Mesendoderm (in vitro differentiated cells): ENCODE measurements at regions not wholly inside any gene's neighbourhood (a gene's known extent, or its start where the extent isn't known, plus 50 kb on each side); places are given as distances from the start of the nearest gene placed in this dataset.
A peak's percentile ranks its signal among the peaks of the same experiment; 100 is the strongest.

ENCODE experiments used
- DNase-seq: peaks from one replicate; pipeline ENCODE4 v3.0.0; 2013
- H2AK5ac ChIP-seq: 2 replicates; pipeline ENCODE4 v1.6.1; 2013; ENCODE audit warnings: low read length, inconsistent platforms
- H2BK120ac ChIP-seq: 2 replicates; pipeline ENCODE4 v1.6.1; 2013; ENCODE audit warnings: low read depth, mild to moderate bottlenecking, low read length, moderate library complexity, mixed read lengths
- H2BK15ac ChIP-seq: replicated peaks from 2 replicates; pipeline ENCODE4 v1.6.1; 2013; ENCODE audit warnings: low read depth, mild to moderate bottlenecking, moderate library complexity
- H2BK5ac ChIP-seq: 2 replicates; pipeline ENCODE4 v1.6.1; 2013; ENCODE audit warnings: low read length, inconsistent platforms
- H3K18ac ChIP-seq: 2 replicates; pipeline ENCODE4 v1.6.1; 2013; ENCODE audit warnings: mild to moderate bottlenecking, low read length, mixed read lengths
- H3K23ac ChIP-seq: one replicate; pipeline ENCODE4 v1.6.1; 2013; ENCODE audit warnings: low read length
- H3K27ac ChIP-seq: 2 replicates; pipeline ENCODE4 v1.5.1; 2013; ENCODE audit warnings: low read depth, mild to moderate bottlenecking, inconsistent platforms, low read length, moderate library complexity
- H3K27me3 ChIP-seq: 2 replicates; pipeline ENCODE4 v1.6.1; 2013; ENCODE audit warnings: low read length, control low read depth, mild to moderate bottlenecking, inconsistent platforms; ENCODE audit not compliant: insufficient read depth, poor library complexity
- H3K36me3 ChIP-seq: 2 replicates; pipeline ENCODE4 v1.6.1; 2013; ENCODE audit warnings: low read length, inconsistent platforms; ENCODE audit not compliant: control insufficient read depth, insufficient read depth
- H3K4ac ChIP-seq: one replicate; pipeline ENCODE4 v1.6.1; 2013; ENCODE audit warnings: low read depth, mild to moderate bottlenecking, low read length, moderate library complexity
- H3K4me1 ChIP-seq: 2 replicates; pipeline ENCODE4 v1.6.1; 2013; ENCODE audit warnings: low read depth, low read length, inconsistent platforms; ENCODE audit not compliant: control insufficient read depth
- H3K4me2 ChIP-seq: 2 replicates; pipeline ENCODE4 v1.6.1; 2013; ENCODE audit warnings: low read length
- H3K4me3 ChIP-seq: 2 replicates; pipeline ENCODE4 v1.5.1; 2013; ENCODE audit warnings: mild to moderate bottlenecking, low read length
- H3K56ac ChIP-seq: one replicate; pipeline ENCODE4 v1.6.1; 2013; ENCODE audit warnings: low read length
- H3K79me1 ChIP-seq: 2 replicates; pipeline ENCODE4 v1.6.1; 2013; ENCODE audit warnings: low read length, inconsistent platforms
- H3K79me2 ChIP-seq: 2 replicates; pipeline ENCODE4 v1.6.1; 2013; ENCODE audit warnings: mild to moderate bottlenecking, low read length; ENCODE audit not compliant: control insufficient read depth, insufficient read depth
- H3K9ac ChIP-seq: 2 replicates; pipeline ENCODE4 v1.6.1; 2013; ENCODE audit warnings: low read length, inconsistent platforms
- H4K5ac ChIP-seq: one replicate; pipeline ENCODE4 v1.6.1; 2013; ENCODE audit warnings: low read length
- H4K8ac ChIP-seq: one replicate; pipeline ENCODE4 v1.6.1; 2013; ENCODE audit warnings: low read depth, mild to moderate bottlenecking, control low read depth, low read length, moderate library complexity
- WGBS: extraction: QIAGEN DNeasy Blood & Tissue Kit; methylation state at CpG from one replicate; pipeline ENCODE4 v1.1.7; 2013; ENCODE audit warnings: low lambda C conversion rate, missing lambda C conversion rate; ENCODE audit not compliant: insufficient coverage; ENCODE audit errors: extremely low coverage; 5-methylcytosine and 5-hydroxymethylcytosine counted together

- Histone ChIP-seq H3K4me2 (no peak overlapping the region), H2BK5ac (no peak overlapping the region), H2BK120ac (no peak overlapping the region), H2AK5ac (no peak overlapping the region), H4K8ac (no peak overlapping the region), H3K56ac (no peak overlapping the region), H3K27ac (no peak overlapping the region), H3K79me1 (no peaks in the 10 kb centered on the region), H3K36me3 (no peaks in the 10 kb centered on the region), H4K5ac (no peak overlapping the region), H3K27me3 (no peaks in the 10 kb centered on the region), H3K4ac (no peak overlapping the region), H3K4me3 (no peak overlapping the region), H3K23ac (no peak overlapping the region), H3K9ac (no peak overlapping the region), H2BK15ac (no peak overlapping the region), H3K79me2 (no peaks in the 10 kb centered on the region), H3K4me1 (no peaks in the 10 kb centered on the region), H3K18ac (no peak overlapping the region)
- no peak for DNase-seq
- WGBS: no CpG with 5 or more reads among the region's 3 CpGs
Observed at GRCh38 chr20:7080472-7080871, 313.0 kb downstream of the BMP2 start.

DNA sequence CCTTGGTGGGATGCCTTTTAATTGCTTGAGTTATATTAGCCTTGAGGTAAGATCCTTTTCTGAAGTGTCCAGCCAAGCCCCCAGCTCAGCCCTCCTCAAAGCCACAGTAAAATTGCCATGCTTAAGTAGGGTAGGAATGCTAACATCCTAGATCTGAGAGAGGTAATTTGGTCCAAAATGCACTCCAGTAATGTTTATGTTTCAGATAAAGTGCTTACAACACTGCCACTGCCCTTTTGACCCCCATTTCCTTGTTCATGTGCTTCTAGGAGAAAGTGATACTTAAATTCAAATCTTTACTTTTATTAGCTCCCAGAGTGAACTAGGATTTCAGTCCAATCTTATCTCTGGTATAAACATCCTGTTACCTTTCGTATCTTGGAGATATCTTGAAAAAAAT lies 318.0 kb downstream of the BMP2 start:
- Histone ChIP-seq H3K18ac (no peak overlapping the region), H3K4ac (no peak overlapping the region), H3K79me1 (no peaks in the 10 kb centered on the region), H3K27ac (no peak overlapping the region), H3K4me1 (no peaks in the 10 kb centered on the region), H2BK5ac (no peak overlapping the region), H3K36me3 (no peaks in the 10 kb centered on the region), H3K56ac (no peak overlapping the region), H4K5ac (no peak overlapping the region), H3K4me2 (no peak overlapping the region), H2BK15ac (no peak overlapping the region), H3K27me3 (no peaks in the 10 kb centered on the region), H3K23ac (no peak overlapping the region), H4K8ac (no peak overlapping the region), H2AK5ac (no peak overlapping the region), H3K4me3 (no peak overlapping the region), H3K9ac (no peak overlapping the region), H2BK120ac (no peak overlapping the region), H3K79me2 (no peaks in the 10 kb centered on the region)
- DNase-seq: no peak
- WGBS: no CpG with 5 or more reads among the region's 1 CpG

DNA sequence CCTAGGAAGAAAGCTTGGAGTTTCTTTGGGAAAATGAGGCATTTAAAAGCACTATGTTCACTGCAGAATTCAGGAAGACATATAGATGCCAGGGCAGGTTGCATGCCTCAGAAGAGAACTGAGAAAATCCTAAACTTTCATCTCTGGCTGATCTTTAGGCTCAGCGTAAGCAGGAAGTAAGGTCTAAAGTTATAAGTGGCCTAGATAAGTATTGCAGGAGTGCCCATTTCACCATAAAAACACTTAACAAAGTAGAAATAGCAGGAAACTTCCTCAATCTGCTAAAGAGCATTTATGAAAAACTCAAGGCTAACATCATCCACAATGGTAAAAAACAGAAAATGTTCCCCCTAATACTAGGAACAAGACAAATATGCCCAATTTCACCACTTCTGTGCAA lies 320.3 kb downstream of the BMP2 start:
- no CpG with 5 or more reads among the region's 1 CpG for WGBS
- H3K4ac ChIP-seq: no peak overlapping the region

GRCh38 chr20:7090001-7090400 lies 322.5 kb downstream of the BMP2 start:
- no peak for DNase-seq
- H2BK15ac ChIP-seq: no peak overlapping the region
- no peaks in the 10 kb centered on the region for H3K27me3 ChIP-seq
- H4K8ac ChIP-seq: no peak overlapping the region
- H3K79me2 ChIP-seq: no peaks in the 10 kb centered on the region
- H3K27ac ChIP-seq: no peak overlapping the region
- no peaks in the 10 kb centered on the region for H3K4me1 ChIP-seq
- no peak overlapping the region for H3K4me2 ChIP-seq
- no peak overlapping the region for H4K5ac ChIP-seq
- H2BK5ac ChIP-seq: no peak overlapping the region
- H3K4ac ChIP-seq: no peak overlapping the region
- H3K4me3 ChIP-seq: no peak overlapping the region
- H3K36me3 ChIP-seq: no peaks in the 10 kb centered on the region
- no peaks in the 10 kb centered on the region for H3K79me1 ChIP-seq
- no peak overlapping the region for H2AK5ac ChIP-seq
- no peak overlapping the region for H3K56ac ChIP-seq
- H3K9ac ChIP-seq: no peak overlapping the region
- no peak overlapping the region for H3K18ac ChIP-seq
- H3K23ac ChIP-seq: no peak overlapping the region
- H2BK120ac ChIP-seq: no peak overlapping the region

More for the DNA sequence above, 320.3 kb downstream of the BMP2 start:
- Histone ChIP-seq H3K4me3 (no peak overlapping the region), H2BK5ac (no peak overlapping the region), H3K4me2 (no peak overlapping the region), H3K9ac (no peak overlapping the region), H3K79me1 (no peaks in the 10 kb centered on the region), H3K18ac (no peak overlapping the region), H3K4me1 (no peaks in the 10 kb centered on the region), H2BK120ac (no peak overlapping the region), H3K36me3 (no peaks in the 10 kb centered on the region), H2AK5ac (no peak overlapping the region), H2BK15ac (no peak overlapping the region), H4K5ac (no peak overlapping the region), H3K27ac (no peak overlapping the region), H3K23ac (no peak overlapping the region), H3K27me3 (no peaks in the 10 kb centered on the region), H4K8ac (no peak overlapping the region), H3K56ac (no peak overlapping the region), H3K79me2 (no peaks in the 10 kb centered on the region)
- DNase-seq: no peak

- Histone ChIP-seq H3K18ac (no peak overlapping the region), H2BK5ac (peak overlapping the region; percentile 65), H3K56ac (peak overlapping the region; percentile 1), H2BK15ac (no peak overlapping the region), H3K4me3 (no peak overlapping the region), H3K27me3 (no peaks in the 10 kb centered on the region), H2AK5ac (no peak overlapping the region), H3K4ac (no peak overlapping the region), H4K8ac (no peak overlapping the region), H3K23ac (no peak overlapping the region), H3K4me2 (no peak overlapping the region), H3K27ac (no peak overlapping the region), H3K79me1 (no peaks in the 10 kb centered on the region), H4K5ac (no peak overlapping the region), H3K9ac (no peak overlapping the region), H3K4me1 (no peaks in the 10 kb centered on the region), H3K36me3 (no peaks in the 10 kb centered on the region), H2BK120ac (no peak overlapping the region), H3K79me2 (no peaks in the 10 kb centered on the region)
- DNase-seq: peak; percentile 49
- no CpG with 5 or more reads among the region's 4 CpGs for WGBS
Observed at GRCh38 chr20:7090811-7091210, 323.3 kb downstream of the BMP2 start.

DNA sequence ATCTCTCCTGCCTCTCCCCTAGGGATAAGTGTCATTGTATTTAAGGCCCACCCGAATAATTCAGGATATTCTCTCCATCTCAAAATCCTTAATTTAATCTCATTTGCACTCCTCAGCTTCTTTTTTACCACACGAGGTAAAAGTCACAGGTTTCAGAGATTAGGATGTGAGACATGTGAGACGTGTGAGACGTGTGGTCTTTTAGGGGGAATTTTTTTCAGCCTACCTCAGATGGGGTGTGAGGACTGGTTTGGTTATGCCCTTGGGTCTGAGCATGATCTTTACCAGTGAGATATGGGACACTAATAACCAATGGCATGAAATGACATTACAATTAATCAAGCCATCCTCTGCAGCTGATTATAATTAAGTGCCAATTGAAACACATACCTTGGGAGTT lies 324.2 kb downstream of the BMP2 start:
- Histone ChIP-seq H3K18ac (no peak overlapping the region), H3K4me1 (no peaks in the 10 kb centered on the region), H2BK5ac (no peak overlapping the region), H3K27ac (no peak overlapping the region), H2AK5ac (no peak overlapping the region), H2BK120ac (no peak overlapping the region), H3K23ac (no peak overlapping the region), H3K79me2 (no peaks in the 10 kb centered on the region), H3K27me3 (no peaks in the 10 kb centered on the region), H3K4ac (no peak overlapping the region), H4K5ac (no peak overlapping the region), H3K4me3 (no peak overlapping the region), H3K36me3 (no peaks in the 10 kb centered on the region), H3K79me1 (no peaks in the 10 kb centered on the region), H3K9ac (no peak overlapping the region), H4K8ac (no peak overlapping the region), H3K4me2 (no peak overlapping the region), H2BK15ac (no peak overlapping the region), H3K56ac (no peak overlapping the region)
- WGBS: no CpG with 5 or more reads among the region's 4 CpGs
- DNase-seq: peak; percentile 86
